ENCODE measurements at regions not wholly inside any gene's neighbourhood (a gene's known extent, or its start where the extent isn't known, plus 50 kb on each side); places are given as distances from the start of the nearest gene placed in this dataset.

DNA sequence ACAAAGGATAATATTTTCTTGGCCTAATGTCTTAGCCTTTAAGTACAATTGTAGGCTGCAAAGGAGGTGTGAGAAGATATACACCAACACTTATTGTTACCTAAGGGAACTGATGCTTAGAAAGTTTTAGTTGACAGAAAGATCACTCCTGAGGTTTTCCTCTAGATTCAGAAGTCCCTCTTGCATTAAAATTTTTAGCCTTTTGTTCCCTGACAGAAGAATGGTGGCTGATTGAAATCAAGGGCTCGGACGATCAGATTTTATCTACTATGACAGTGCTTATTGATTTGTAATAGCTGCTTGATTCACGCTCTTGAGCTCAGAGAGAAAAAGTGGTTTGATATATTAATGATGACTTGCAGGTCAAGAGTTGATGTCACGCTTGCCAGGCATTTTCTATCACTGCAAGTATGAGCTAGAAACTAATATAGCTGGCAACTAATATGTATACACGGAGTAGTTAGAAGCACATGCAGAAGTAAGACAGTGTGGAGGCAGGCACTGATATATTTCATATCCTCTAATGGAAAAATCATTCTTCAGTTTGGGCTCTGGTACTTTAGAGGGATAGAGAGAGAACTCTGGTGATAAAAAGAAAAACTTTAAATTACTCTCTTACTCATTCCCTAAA is 246.6 kb upstream of the ID4 start:
- no peak for TF ChIP-seq MXI1 (IDR thresholded peaks at IDR 0.05; ENCODE audit: low read depth, low read length)
- no peak for TF ChIP-seq TAF1 (IDR thresholded peaks at IDR 0.05; ENCODE audit: borderline replicate concordance, low read depth, low read length)
- TF ChIP-seq USF1 (IDR thresholded peaks at IDR 0.05; ENCODE audit: borderline replicate concordance, low read depth), result no peak
- no peak for TF ChIP-seq CTCF (IDR thresholded peaks at IDR 0.05)
- TF ChIP-seq FOSL2 (IDR thresholded peaks at IDR 0.05; ENCODE audit: borderline replicate concordance, low read depth), result no peak
- no peak for TF ChIP-seq EZH2phosphoT487 (IDR thresholded peaks at IDR 0.05; ENCODE audit: borderline replicate concordance, low read depth)
- TF ChIP-seq, protein P1, sequence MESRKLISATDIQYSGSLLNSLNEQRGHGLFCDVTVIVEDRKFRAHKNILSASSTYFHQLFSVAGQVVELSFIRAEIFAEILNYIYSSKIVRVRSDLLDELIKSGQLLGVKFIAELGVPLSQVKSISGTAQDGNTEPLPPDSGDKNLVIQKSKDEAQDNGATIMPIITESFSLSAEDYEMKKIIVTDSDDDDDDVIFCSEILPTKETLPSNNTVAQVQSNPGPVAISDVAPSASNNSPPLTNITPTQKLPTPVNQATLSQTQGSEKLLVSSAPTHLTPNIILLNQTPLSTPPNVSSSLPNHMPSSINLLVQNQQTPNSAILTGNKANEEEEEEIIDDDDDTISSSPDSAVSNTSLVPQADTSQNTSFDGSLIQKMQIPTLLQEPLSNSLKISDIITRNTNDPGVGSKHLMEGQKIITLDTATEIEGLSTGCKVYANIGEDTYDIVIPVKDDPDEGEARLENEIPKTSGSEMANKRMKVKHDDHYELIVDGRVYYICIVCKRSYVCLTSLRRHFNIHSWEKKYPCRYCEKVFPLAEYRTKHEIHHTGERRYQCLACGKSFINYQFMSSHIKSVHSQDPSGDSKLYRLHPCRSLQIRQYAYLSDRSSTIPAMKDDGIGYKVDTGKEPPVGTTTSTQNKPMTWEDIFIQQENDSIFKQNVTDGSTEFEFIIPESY (IDR thresholded peaks at IDR 0.05; ENCODE audit: borderline replicate concordance, low read depth), result no peak
- no peak for TF ChIP-seq RAD21 (IDR thresholded peaks at IDR 0.05; ENCODE audit: low read length)
- TF ChIP-seq, protein P2, sequence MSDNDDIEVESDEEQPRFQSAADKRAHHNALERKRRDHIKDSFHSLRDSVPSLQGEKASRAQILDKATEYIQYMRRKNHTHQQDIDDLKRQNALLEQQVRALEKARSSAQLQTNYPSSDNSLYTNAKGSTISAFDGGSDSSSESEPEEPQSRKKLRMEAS (IDR thresholded peaks at IDR 0.05; ENCODE audit: low read depth), result no peak
- no peak for TF ChIP-seq NRF1 (IDR thresholded peaks at IDR 0.05; ENCODE audit: low read depth, low read length)
- TF ChIP-seq, protein P3, sequence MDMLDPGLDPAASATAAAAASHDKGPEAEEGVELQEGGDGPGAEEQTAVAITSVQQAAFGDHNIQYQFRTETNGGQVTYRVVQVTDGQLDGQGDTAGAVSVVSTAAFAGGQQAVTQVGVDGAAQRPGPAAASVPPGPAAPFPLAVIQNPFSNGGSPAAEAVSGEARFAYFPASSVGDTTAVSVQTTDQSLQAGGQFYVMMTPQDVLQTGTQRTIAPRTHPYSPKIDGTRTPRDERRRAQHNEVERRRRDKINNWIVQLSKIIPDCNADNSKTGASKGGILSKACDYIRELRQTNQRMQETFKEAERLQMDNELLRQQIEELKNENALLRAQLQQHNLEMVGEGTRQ (IDR thresholded peaks at IDR 0.05; ENCODE audit: borderline replicate concordance, low read depth, low read length), result no peak
- no peak for TF ChIP-seq RFX5 (IDR thresholded peaks at IDR 0.05; ENCODE audit: low read length)
- TF ChIP-seq, protein P4, sequence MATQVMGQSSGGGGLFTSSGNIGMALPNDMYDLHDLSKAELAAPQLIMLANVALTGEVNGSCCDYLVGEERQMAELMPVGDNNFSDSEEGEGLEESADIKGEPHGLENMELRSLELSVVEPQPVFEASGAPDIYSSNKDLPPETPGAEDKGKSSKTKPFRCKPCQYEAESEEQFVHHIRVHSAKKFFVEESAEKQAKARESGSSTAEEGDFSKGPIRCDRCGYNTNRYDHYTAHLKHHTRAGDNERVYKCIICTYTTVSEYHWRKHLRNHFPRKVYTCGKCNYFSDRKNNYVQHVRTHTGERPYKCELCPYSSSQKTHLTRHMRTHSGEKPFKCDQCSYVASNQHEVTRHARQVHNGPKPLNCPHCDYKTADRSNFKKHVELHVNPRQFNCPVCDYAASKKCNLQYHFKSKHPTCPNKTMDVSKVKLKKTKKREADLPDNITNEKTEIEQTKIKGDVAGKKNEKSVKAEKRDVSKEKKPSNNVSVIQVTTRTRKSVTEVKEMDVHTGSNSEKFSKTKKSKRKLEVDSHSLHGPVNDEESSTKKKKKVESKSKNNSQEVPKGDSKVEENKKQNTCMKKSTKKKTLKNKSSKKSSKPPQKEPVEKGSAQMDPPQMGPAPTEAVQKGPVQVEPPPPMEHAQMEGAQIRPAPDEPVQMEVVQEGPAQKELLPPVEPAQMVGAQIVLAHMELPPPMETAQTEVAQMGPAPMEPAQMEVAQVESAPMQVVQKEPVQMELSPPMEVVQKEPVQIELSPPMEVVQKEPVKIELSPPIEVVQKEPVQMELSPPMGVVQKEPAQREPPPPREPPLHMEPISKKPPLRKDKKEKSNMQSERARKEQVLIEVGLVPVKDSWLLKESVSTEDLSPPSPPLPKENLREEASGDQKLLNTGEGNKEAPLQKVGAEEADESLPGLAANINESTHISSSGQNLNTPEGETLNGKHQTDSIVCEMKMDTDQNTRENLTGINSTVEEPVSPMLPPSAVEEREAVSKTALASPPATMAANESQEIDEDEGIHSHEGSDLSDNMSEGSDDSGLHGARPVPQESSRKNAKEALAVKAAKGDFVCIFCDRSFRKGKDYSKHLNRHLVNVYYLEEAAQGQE (IDR thresholded peaks at IDR 0.05; ENCODE audit: low read depth, low read length), result no peak
